ACC112 (cell line): ENCODE measurements at regions not wholly inside any gene's neighbourhood (a gene's known extent, or its start where the extent isn't known, plus 50 kb on each side); places are given as distances from the start of the nearest gene placed in this dataset.

Experiments used
- H2AFZ ChIP-seq: fragments of 200-600 bp; sonication (generic); one replicate; pipeline ENCODE4 v1.6.0; 2017; ENCODE audit warnings: antibody characterized with exemption, low read length; ENCODE audit not compliant: unreplicated experiment
- H3K27ac ChIP-seq: fragments of 200-600 bp; sonication (generic); 2 replicates; pipeline ENCODE4 v1.5.1; 2014; ENCODE audit warnings: low read depth, mild to moderate bottlenecking, antibody characterized with exemption, low read length, moderate library complexity
- H3K27me3 ChIP-seq: fragments of 200-600 bp; sonication (generic); 2 replicates; pipeline ENCODE4 v1.6.1; 2014; ENCODE audit warnings: mild to moderate bottlenecking, antibody characterized with exemption, low read length, moderate library complexity, mixed read lengths; ENCODE audit not compliant: insufficient read depth
- H3K36me3 ChIP-seq: fragments of 200-600 bp; sonication (generic); 2 replicates; pipeline ENCODE4 v1.6.1; 2016; ENCODE audit warnings: mild to moderate bottlenecking, antibody characterized with exemption, low read length, moderate library complexity, mixed read lengths; ENCODE audit not compliant: insufficient read depth
- H3K4me1 ChIP-seq: fragments of 200-600 bp; sonication (generic); one replicate; pipeline ENCODE4 v1.6.1; 2016; ENCODE audit warnings: low read length, mixed read lengths; ENCODE audit not compliant: insufficient read depth, unreplicated experiment, control insufficient read depth
- H3K4me3 ChIP-seq: fragments of 200-600 bp; sonication (generic); 2 replicates; pipeline ENCODE4 v1.5.1; 2014; ENCODE audit warnings: mild to moderate bottlenecking, low read depth, low read length
- H3K79me2 ChIP-seq: fragments of 200-600 bp; sonication (generic); one replicate; pipeline ENCODE4 v1.6.0; 2016; ENCODE audit warnings: low read length; ENCODE audit not compliant: control insufficient read depth, unreplicated experiment, insufficient read depth

DNA sequence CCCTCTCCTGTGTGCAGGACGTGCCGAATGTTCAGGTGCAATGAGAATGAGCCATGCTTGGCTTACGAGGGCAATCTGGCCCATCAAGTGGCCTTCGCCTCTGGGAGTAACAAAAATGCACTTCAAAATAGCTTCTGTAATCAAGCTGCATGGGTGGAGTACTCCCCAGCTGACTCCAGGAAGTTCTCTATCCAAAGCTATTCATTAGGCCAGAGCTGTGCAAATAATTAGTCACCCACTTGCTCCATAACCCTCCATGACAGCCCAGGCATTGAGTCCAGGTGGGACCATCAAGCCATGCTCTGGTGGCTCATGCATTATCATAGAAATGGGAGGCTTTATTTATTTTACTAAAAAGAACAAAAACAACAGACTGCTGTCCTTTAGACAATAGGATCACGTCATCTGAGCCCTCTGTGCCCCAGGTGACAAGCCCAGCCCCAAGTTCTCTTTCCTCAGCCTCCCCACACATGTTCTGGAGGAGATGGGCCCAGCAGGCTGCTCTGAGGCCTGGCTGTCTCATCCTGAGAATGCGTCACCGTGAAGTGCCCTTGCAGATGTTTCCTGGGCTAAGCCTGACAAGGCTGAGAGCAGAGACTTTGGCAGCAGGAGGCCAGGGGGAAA, 244.7 kb downstream of the ETS1 start:
- Histone ChIP-seq H3K4me1 (peaks cover 17% of the 10 kb centered on the region), H3K27me3 (no peaks in the 10 kb centered on the region), H3K4me3 (no peak overlapping the region), H2AFZ (no peak overlapping the region), H3K79me2 (no peaks in the 10 kb centered on the region), H3K36me3 (no peaks in the 10 kb centered on the region), H3K27ac (peak overlapping the region; percentile 53; the same call in 1 of the 2 replicates)

DNA sequence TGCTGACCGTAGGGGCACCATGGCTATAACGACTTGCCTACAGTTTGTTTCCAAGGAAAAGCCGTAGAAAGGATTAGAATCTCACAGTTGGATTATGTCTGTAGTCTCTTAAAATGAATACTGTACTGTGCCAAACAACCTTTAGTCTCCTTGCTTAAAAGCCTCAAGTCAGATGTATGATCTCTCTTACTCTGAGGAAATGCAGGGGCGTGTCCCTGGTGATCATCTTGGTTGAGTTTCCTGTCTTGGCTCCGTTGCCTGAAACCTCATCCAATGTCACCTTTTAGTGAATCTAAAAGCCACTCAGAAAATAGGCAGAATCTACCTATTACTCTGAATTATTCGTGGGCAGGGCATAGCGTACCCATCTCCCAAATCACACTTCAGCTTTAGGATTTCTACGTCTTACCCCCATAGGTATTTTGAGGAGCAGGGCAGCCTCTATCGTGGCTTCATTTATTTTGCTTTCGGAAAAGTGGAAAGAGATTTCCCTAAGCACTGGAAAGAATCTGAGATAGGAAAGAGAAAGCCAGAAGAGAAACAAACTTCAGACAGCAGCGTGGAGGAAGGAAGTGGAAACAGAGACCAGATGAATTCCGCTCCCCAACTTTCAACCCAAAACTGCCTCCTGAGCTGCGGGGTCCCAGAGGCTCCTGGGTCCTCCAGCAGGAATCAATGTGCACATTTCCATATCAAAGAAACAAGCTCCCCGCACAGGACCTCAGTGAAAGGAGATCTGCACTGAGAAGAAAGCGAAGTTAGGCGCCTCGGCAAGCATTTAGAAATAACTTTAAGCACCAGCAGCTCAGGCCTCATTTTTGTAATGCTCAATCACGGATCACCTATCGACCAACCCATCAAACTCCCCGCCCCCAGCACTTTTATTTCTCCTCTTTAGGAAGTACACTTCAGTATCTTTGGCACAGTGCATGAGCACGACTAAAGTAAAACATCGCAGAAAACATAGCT, 245.8 kb downstream of the ETS1 start:
- Histone ChIP-seq H3K27me3 (no peaks in the 10 kb centered on the region), H3K4me1 (peaks cover 17% of the 10 kb centered on the region), H2AFZ (no peak overlapping the region), H3K36me3 (no peaks in the 10 kb centered on the region), H3K4me3 (no peak overlapping the region), H3K27ac (no peak overlapping the region), H3K79me2 (no peaks in the 10 kb centered on the region)

DNA sequence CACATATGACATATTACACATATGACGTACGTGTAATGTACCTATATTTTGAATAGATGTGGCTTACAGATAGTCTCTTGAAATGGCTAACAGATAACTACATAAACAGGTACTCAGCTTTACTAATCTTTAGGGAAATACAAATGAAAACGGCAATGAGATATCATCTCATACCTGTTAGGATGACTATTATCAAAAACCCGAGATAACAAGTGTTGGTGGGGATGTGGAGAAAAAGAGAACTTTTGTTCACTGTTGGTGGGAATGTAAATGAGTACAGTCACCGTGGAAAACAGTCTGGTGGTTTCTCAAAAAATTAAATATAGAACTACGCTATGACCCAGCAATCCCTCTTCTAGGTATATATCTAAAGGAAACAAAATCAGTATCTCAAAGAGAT, 247.6 kb downstream of the ETS1 start:
- Histone ChIP-seq H3K79me2 (no peaks in the 10 kb centered on the region), H3K27me3 (no peaks in the 10 kb centered on the region), H3K4me1 (peaks cover 26% of the 10 kb centered on the region), H2AFZ (no peak overlapping the region), H3K36me3 (no peaks in the 10 kb centered on the region), H3K27ac (no peak overlapping the region), H3K4me3 (no peak overlapping the region)

DNA sequence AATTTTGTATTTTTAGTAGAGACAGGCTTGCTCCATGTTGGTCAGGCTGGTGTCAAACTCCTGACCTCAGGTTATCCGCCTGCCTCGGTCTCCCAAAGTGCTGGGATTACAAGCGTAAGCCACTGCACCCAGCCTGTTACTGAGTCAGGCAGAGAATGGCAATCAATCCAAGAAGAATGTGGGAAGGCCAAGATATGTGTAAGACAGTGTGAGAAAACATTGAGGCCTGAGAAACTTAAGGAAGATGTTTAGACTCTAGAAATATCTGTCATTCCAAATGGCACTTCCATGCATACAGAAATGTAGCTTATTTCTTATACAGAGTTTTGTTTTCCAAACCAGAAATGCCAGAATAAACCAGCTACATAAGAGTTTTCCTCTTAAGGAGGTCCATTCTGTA, 248.5 kb downstream of the ETS1 start:
- no peak overlapping the region for H3K4me3 ChIP-seq
- H3K79me2 ChIP-seq: no peaks in the 10 kb centered on the region
- no peak overlapping the region for H2AFZ ChIP-seq
- no peaks in the 10 kb centered on the region for H3K36me3 ChIP-seq
- peaks cover 26% of the 10 kb centered on the region for H3K4me1 ChIP-seq
- H3K27me3 ChIP-seq: no peaks in the 10 kb centered on the region
- H3K27ac ChIP-seq: no peak overlapping the region

DNA sequence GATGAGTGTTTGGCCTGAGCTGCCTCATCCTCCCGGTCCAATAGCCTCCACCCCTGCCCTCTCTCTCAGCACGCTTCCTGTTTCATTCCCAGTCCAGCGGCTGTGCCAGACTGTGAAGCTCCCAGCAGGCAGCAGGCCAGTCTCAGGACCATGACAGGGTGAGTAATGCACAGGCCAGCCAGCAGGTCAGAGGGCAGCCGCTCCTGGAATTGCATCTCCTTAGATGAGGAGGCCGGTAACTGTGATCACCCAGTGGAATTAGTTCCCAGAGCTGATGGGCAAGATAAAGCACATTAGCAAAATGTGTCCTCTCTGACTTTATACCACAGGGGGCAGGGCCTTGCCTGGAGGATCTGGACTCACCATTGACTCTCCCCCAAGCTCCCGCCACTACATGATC, 251.2 kb downstream of the ETS1 start:
- peaks cover 12% of the 10 kb centered on the region for H3K4me1 ChIP-seq
- H3K79me2 ChIP-seq: no peaks in the 10 kb centered on the region
- no peak overlapping the region for H2AFZ ChIP-seq
- H3K27me3 ChIP-seq: no peaks in the 10 kb centered on the region
- H3K36me3 ChIP-seq: no peaks in the 10 kb centered on the region
- no peak overlapping the region for H3K4me3 ChIP-seq
- H3K27ac ChIP-seq: no peak overlapping the region; the same call in 1 of the 2 replicates

DNA sequence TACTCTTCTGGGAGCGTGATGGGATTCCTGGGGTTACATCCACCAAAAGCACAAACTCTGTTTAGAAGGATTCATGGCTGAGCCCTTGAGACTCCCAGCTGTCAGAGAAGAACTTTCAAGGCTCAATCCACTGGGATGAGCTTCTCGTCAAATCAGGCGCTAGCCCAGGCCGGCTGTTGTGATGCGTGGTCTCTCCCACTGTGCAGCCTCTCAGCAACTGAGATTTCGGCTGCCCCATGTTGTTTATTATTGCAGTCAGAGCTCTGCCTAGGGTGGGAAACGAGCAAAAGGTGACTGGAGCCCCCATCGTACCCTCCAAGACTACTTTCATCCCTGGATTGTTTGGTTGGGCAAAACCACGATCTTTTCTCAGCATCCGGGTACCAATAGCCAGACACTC, 251.6 kb downstream of the ETS1 start:
- Histone ChIP-seq H2AFZ (no peak overlapping the region), H3K4me1 (peaks cover 12% of the 10 kb centered on the region), H3K79me2 (no peaks in the 10 kb centered on the region), H3K27me3 (no peaks in the 10 kb centered on the region), H3K4me3 (no peak overlapping the region), H3K27ac (no peak overlapping the region), H3K36me3 (no peaks in the 10 kb centered on the region)

DNA sequence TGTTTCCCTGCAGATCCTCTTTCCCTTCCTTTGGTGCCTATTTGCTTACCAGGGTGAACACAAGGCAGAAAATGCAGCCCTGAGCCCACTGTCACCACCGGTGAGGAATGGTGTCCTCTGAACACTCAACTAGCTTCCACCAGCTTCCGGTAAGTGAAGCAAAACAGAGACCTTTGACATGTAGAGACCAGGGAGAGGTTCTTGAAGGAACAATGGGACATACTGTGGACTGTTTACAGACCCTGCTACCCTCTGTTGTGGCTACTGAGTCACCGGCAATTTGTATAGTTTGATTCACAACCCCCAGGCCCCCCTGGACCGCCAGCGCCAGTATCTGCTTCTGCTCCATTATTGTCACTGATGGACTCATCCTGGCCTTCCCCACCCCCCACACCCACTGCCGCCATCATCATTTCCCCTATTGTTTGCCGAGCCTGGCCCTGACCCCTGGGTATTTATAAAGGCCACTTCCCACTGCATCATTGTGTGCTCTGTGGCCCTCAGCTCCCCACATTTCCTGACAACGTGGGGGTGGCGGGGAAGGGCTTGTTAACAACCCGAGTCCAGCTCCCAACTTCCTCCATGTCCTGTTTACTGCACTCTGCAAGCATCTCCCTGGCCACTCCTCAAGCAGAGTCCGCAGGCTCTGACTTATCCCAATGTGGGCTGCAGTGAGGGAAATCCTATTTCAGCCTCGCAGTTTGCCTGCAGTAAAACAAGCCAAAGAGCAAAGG, 252.9 kb downstream of the ETS1 start:
- no peaks in the 10 kb centered on the region for H3K27me3 ChIP-seq
- no peak overlapping the region for H3K4me3 ChIP-seq
- no peak overlapping the region for H3K27ac ChIP-seq
- H3K36me3 ChIP-seq: no peaks in the 10 kb centered on the region
- H3K79me2 ChIP-seq: no peaks in the 10 kb centered on the region
- no peak overlapping the region for H2AFZ ChIP-seq
- peaks cover 12% of the 10 kb centered on the region for H3K4me1 ChIP-seq

DNA sequence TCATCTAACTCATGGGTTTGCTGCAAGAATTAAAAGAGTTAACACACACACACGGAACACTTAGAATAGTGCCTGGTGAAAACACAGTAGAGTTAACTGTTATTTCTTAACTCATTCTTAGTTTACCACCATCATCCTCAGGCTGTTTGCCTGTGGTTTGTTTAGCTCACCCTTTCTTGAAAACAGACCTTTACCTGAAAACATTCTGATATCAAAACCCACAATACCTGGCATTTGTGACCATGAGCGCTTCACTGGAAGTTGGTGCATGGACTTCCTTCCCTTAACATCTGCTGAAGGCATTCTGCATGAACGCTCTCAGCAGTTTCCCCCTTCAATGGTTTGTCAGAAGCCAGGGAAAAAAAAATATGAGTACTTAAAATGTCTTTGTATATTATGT, 256.0 kb downstream of the ETS1 start:
- H3K79me2 ChIP-seq: no peaks in the 10 kb centered on the region
- H3K27ac ChIP-seq: no peak overlapping the region
- no peaks in the 10 kb centered on the region for H3K27me3 ChIP-seq
- H2AFZ ChIP-seq: no peak overlapping the region
- no peak overlapping the region for H3K4me3 ChIP-seq
- H3K4me1 ChIP-seq: peaks cover 8% of the 10 kb centered on the region
- no peaks in the 10 kb centered on the region for H3K36me3 ChIP-seq

DNA sequence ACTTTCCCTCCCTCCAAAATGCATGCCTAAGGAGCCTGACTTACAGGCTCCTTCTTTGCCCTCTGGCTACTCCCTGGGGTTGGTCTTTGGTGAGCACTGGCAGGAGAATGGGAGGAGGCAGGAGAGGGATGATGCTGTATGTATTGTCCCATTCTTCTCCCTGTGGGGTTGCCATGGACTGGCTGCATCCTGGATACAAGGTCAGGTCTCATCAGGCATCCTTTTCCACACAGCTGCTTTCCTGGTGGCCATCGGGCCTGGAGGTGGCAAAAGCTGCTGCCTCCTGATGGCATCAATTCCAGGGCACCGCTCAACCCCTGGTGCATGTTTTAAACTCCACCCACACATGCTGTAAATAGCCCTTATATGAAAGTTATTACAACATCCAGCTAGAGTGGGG, 257.2 kb downstream of the ETS1 start:
- Histone ChIP-seq H2AFZ (no peak overlapping the region), H3K79me2 (no peaks in the 10 kb centered on the region), H3K27me3 (no peaks in the 10 kb centered on the region), H3K27ac (no peak overlapping the region), H3K4me1 (no peaks in the 10 kb centered on the region), H3K4me3 (no peak overlapping the region), H3K36me3 (no peaks in the 10 kb centered on the region)

DNA sequence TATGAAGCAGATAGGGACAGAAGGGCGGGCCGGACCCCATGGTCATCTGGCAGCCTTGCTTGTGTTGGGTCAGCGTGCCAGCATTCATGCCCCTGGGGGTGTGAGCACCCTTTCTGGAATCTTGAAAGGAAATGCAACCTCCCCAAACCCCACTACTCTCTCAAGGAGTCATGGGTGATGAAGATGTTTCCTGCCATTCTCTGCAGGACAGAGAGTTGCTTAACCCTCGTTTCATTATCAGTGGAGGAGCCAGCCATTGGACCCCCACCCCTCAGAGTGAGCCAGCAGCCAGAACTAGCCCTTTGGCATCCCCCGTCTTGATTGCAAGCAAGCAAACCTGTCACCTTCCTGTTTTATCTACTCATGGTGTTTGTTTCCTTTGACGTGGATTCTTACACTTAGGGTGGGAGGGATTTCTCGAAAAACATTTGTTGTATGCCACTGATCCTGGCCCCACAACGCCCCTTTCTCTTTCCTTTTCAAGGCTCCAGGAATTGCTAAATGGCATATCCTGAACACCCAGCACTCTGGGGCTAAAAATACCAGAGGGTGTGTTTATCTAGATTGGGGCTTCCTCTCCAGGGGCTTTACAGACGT, 258.3 kb downstream of the ETS1 start:
- no peaks in the 10 kb centered on the region for H3K36me3 ChIP-seq
- no peaks in the 10 kb centered on the region for H3K27me3 ChIP-seq
- no peak overlapping the region for H3K27ac ChIP-seq
- no peak overlapping the region for H2AFZ ChIP-seq
- H3K79me2 ChIP-seq: no peaks in the 10 kb centered on the region
- H3K4me3 ChIP-seq: no peak overlapping the region
- no peaks in the 10 kb centered on the region for H3K4me1 ChIP-seq
